HG02759 (cell line): ENCODE measurements at regions not wholly inside any gene's neighbourhood (a gene's known extent, or its start where the extent isn't known, plus 50 kb on each side); places are given as distances from the start of the nearest gene placed in this dataset.

Source experiments
- ATAC-seq: cut with Tn5 transposase; IDR thresholded peaks from one replicate; pipeline ENCODE4 v1.9.1; 2021; ENCODE audit warnings: mild to moderate bottlenecking, moderate library complexity; ENCODE audit not compliant: unreplicated experiment

DNA sequence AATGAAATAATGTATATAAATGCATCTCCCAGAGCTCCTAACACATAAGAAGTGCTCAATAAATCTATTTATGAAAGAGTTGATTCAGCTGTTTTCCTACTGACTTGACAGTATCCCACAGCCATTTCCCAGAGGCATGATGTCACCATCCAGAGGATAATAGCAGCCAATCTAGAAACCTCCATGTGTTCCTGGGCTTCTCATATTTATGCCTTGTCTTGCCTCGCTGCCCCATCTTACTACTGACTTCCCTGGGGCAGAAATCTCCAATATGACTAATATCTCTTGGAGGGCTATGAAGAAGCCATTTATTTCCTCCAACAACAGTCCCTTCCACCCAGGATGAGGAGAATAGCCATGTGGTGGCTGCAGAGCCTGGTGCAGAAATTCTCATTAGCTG lies 115.4 kb upstream of the NAV2 start:
- no peak for ATAC-seq

- no peak for ATAC-seq
Observed at GRCh38 chr11:19595840-19596751, 116.5 kb upstream of the NAV2 start.

DNA sequence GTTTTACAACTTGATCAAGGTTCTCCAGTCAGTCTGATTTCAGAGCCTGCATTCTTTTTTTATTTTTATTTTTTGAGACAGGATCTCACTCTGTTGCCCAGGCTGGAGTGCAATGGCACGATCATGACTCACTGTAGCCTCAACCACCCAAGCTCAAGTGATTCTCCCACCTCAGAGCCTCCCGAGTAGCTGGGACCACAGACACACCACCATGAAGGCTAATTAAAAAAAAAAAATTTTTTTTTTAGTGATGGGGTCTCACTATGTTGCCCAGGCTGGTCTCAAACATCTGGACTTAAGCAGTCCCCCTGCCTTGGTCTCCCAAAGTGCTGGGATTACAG lies 117.2 kb upstream of the NAV2 start:
- ATAC-seq: no peak

DNA sequence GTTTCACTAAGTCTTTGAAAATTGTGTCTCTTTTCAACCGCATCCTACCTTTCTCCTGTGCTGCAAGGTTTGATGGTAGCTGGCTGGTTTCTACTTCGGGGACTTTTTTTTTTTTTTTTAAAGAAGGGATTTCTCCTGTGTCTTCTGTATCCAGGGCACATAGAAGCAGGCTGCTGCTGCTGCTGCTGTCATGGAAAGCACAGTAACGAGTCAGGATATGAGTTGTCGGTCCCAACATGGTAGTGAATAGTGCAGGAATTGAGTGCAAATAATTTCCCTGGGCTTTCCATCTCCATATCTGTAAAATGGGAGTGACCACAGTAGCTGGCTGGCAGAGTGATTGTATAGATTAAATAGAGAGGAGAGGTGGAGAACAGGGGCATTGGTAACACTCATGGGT lies 118.3 kb upstream of the NAV2 start:
- ATAC-seq: no peak

GRCh38 chr11:19592842-19593241 lies 119.8 kb upstream of the NAV2 start:
- no peak for ATAC-seq

DNA sequence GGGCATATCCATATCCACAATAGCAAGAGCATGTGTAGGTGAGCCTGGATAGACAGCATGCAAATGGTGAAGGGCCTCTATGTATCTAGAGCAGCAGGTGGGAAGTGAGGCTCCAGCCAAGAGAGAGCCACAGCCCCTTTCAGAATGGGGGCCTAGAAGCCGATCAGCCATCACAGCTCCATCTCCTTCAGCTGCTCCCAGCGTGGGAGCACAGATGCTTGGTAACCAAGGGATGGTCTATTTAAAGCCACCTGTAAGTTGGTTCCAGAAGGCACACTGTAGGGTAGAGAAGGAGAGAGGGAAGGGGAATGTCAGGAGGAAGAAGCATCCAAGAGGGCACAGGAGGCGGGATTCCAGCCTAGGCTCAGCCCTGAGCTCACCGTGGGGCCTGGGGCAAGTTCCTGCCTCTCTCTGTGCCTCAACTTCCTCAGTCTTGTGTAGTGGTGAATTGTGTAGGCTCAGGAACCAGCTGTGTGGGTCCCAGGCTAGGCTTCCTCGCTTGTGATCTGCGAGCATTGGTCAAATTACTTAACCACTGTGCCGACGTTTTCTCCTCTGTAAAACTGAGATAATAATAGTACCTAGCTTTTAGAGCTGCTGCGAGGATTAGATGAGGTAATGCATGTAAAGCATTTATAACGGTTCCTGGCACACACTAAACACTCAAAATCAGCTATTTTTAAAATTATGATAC lies 122.9 kb upstream of the NAV2 start:
- ATAC-seq: no peak

GRCh38 chr11:19587979-19588378 lies 124.7 kb upstream of the NAV2 start:
- ATAC-seq: no peak

DNA sequence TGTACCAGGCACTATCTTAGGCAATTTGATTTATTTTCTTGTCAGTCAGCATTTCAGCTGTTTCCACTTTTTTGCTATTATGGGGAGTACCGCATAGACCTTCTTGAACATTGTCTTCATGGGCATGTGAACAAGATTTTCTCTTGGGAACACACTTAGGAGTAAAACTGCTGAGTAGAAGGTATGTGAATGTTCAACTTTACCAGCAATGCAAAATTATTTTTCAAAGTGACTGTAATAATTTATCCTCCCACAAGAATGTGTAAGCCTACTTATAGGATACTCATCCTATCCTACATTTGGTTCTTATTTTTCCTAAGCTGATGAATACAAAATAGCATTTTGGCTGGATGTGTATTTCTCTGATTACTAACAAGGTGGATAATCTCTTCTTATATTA lies 132.0 kb upstream of the NAV2 start:
- no peak for ATAC-seq

DNA sequence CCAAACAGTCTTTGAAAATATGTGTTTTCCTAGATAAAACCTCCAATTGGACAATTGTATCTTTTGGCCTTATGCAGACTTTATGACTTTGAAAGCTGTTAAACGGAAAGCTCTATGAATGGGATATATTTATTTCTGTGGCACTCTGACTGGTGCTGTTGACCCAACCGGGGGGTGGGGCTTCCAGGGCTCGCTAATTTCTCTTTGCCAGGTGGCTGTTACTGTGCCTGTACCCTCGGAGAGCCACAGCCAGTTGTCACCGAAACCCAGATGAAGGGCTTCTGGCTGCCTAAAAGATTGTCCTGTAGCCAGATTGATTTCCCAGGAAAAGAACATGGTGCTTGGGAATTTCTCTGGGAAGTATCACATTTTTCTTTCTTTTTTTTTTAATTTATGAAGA lies 132.7 kb upstream of the NAV2 start:
- no peak for ATAC-seq

DNA sequence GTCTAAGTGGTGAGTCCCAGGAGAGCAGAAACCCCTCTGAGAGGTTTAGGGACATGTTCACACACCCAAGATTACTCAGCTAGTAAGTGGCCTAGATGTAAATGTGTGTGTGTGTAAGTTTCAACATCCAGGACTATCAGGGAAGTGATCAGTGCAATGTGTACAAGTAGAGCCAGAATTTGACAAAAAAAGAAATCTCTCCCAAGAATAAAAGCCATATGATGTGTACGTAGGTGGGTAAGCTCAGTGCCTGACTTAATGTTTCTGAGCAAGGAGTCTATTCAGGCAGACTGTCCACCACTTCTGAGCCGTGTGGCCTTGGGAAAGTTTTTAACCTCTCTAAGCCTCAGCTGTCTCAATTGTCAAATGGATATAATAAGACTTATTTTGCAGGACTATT lies 133.8 kb upstream of the NAV2 start:
- ATAC-seq: no peak

GRCh38 chr11:19577976-19578619 lies 134.5 kb upstream of the NAV2 start:
- no peak for ATAC-seq

- no peak for ATAC-seq
Observed at GRCh38 chr11:19577391-19577975, 135.2 kb upstream of the NAV2 start.

- no peak for ATAC-seq
Observed at GRCh38 chr11:19576903-19577302, 135.7 kb upstream of the NAV2 start.

DNA sequence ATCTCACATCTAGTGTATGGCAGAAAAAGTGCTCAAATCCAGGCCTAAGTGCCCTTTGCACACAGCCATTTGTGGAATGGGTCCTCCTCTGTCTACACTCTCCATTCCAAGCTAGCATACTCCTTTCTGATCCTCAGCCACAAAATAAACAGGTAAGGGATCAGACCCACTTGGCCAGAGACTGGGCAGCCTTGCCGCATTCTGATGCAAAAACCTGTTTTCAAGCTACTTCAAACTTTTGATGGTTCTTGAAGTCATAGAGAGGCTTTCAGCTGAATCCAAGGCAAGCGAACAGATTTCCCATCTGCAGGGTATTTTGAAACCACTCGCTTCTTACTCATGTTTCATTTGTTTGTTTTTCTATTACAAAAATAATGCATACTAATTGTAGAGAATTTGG lies 136.6 kb upstream of the NAV2 start:
- no peak for ATAC-seq

GRCh38 chr11:19574916-19575315 lies 137.7 kb upstream of the NAV2 start:
- no peak for ATAC-seq

DNA sequence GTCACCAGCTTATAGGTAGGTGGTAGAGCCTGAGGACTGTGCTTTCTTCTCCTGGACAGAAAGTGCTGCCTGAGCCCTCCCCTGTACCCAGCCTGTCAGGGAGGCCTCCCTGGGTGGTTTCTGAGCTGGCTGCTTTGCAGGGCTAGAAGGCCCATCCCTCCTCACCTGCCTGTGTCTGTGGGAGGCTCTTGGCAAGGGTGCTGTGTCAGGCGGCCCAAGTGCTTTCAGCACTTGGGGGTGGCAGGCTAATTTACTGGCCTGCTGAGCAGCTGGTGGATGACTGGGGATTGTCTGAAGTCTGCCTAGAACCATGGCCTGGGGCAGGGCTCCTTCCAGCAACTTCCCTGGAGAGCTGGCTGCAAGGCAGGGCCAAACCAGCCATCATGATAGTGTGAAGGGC lies 139.0 kb upstream of the NAV2 start:
- no peak for ATAC-seq

- no peak for ATAC-seq
Observed at GRCh38 chr11:19571906-19572305, 140.7 kb upstream of the NAV2 start.

DNA sequence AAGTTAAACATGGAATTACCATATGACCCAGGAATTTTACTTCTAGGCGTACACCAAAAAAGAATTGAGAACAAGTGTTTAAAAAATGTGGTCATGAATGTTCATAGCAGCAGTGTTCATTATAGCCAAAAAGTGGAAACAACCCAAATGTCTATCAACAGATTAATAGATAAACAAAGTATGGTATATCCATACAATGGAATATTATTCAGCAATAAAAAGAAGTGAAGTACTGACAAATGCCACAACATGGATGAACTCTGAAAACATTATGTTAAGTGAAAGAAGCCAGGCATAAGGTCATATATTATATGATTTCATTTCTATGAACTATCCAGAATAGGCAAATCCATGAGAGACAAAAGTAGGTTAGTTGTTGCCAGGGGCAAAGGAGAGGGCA lies 141.7 kb upstream of the NAV2 start:
- ATAC-seq: no peak

DNA sequence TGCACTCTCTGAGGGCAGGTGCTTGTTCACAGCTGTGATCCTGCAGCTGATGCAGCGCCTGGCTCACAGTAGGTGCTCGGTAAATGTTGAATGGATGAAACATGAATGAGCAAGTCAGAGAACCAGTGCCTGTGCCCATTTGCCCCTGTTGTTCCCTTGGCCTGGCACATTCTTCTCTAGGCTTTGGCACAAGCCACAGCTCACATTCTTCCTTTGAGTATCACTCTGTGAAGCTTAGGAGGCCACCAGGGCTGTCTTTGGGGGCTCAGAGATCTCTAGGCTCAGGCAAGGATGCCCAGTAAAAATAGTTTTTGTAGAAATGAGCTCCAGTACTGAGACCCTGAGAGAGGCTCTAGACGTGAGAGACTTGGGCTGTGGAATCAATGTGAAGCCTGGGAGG lies 144.6 kb upstream of the NAV2 start:
- no peak for ATAC-seq

- ATAC-seq: no peak
Observed at GRCh38 chr11:19566583-19567379, 145.9 kb upstream of the NAV2 start.

DNA sequence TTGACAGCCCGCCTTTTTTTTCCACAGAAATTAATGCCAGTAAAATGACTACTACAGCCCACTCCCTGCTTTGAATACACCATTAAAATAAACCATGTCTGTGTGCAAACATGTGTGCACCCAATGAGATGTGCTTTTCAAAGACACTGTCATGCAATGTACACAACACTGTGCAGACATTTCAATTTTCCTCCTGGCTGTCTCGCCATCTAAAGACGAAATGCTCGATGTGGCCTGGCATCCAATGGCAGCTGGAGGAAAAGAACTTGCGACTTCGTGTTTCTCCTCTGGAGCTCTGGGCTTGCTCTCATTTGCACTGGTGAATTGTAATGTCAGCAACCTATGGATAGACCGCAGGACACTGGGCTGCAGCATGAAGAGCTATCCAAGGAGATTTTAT lies 147.0 kb upstream of the NAV2 start:
- no peak for ATAC-seq
